Hepatocyte (in vitro differentiated cells): ENCODE measurements at regions not wholly inside any gene's neighbourhood (a gene's known extent, or its start where the extent isn't known, plus 50 kb on each side); places are given as distances from the start of the nearest gene placed in this dataset.

Experiments
- CTCF ChIP-seq: fragments of 200-600 bp; sonication (generic); IDR thresholded peaks from 2 replicates; pipeline ENCODE4 v1.5.1; 2016; ENCODE audit warnings: antibody characterized with exemption, mild to moderate bottlenecking; ENCODE audit not compliant: poor library complexity
- EZH2 ChIP-seq: fragments of 200-600 bp; sonication (generic); IDR thresholded peaks from 2 replicates; pipeline ENCODE4 v1.6.1; 2016; ENCODE audit warnings: antibody characterized with exemption, mild to moderate bottlenecking, borderline replicate concordance

GRCh38 chr10:34920578-34920977 is 105.5 kb upstream of the PARD3 start:
- TF ChIP-seq CTCF (no peak), EZH2 (no peak)
